ENCODE measurements at regions not wholly inside any gene's neighbourhood (a gene's known extent, or its start where the extent isn't known, plus 50 kb on each side); places are given as distances from the start of the nearest gene placed in this dataset.

DNA sequence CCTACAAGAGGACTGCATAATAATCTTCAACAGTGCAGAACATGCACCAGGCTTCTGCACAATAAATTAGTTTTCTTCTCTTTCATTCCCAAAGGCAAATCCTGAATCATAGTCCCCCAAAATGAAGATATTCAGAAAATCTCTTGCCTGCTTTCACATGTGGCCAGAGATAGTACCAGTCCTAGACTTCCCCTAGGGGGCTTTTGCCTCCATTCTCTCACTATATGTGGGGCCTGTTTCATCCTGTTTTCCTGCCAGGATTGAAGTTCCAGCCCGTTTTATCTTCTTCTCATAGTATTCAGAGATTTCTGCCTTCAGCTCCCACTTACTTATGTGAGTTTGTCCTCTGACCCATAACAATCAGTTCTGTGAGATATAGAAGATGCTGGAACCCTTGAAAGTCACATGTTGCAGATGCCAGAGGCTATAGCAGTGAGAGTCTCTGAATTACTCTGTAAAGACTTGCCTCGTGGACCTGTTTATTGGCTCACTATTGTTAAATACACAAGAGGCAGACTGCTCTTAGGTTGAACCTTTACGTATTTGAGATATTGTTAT, 421.9 kb upstream of the PCDH9 start:
- RAD21 ChIA-PET (ENCODE audit: unreplicated experiment), result no interaction called here
- Histone ChIP-seq H3K4me3 (no peak overlapping the region), H3K4me1 (ENCODE audit: control insufficient read depth, insufficient read depth, low read length) (no peaks in the 10 kb centered on the region), H3K27ac (ENCODE audit: control insufficient read depth, insufficient read depth) (no peak overlapping the region), H3K79me2 (ENCODE audit: control insufficient read depth, insufficient read depth, low read length) (no peaks in the 10 kb centered on the region), H3K4me2 (ENCODE audit: control insufficient read depth, insufficient read depth) (no peak overlapping the region), H2AFZ (ENCODE audit: control insufficient read depth, low read depth, low read length) (no peak overlapping the region), H3K36me3 (ENCODE audit: control insufficient read depth in 2 of 2, insufficient read depth in 2 of 2, low read length in 1 of 2) (no peaks in the 10 kb centered on the region), H3K27me3 (replicated peaks in 1 of 2; ENCODE audit: control insufficient read depth in 2 of 2, insufficient read depth in 2 of 2, low read length in 1 of 2) (no peaks in the 10 kb centered on the region), H3K9ac (ENCODE audit: control insufficient read depth, insufficient read depth, low read length) (no peak overlapping the region), H4K20me1 (ENCODE audit: control insufficient read depth, insufficient read depth) (no peaks in the 10 kb centered on the region), H3K9me3 (replicated peaks; ENCODE audit: control insufficient read depth, insufficient read depth, low read length) (no peaks in the 10 kb centered on the region)
- FAIRE-seq (no peak), ATAC-seq (no peak), DNase-seq (ENCODE audit: low read depth, low spot score) (no peak)
- in situ Hi-C loops (cut with MboI) (no loop called here), intact Hi-C loops (cut with micrococcal nuclease; ENCODE audit: unreplicated experiment) (no loop called here)
- 18% methylated on average over 3 of the region's 3 CpGs for WGBS (ENCODE audit: insufficient coverage, insufficient replicate concordance, low lambda C conversion rate, missing lambda C conversion rate)
- TF ChIP-seq ZNF217 (IDR thresholded peaks at IDR 0.05) (no peak), MYB (IDR thresholded peaks at IDR 0.05; ENCODE audit: borderline replicate concordance, low read depth, low read length) (no peak), CHD1 (IDR thresholded peaks at IDR 0.05; ENCODE audit: low read depth, low read length) (no peak), FOXK2 (IDR thresholded peaks at IDR 0.05) (no peak), FOS (IDR thresholded peaks at IDR 0.05; ENCODE audit: borderline replicate concordance, extremely low read depth, insufficient read length) (no peak), CHD4 (IDR thresholded peaks at IDR 0.05) (no peak)
- TF ChIP-seq, protein P1, sequence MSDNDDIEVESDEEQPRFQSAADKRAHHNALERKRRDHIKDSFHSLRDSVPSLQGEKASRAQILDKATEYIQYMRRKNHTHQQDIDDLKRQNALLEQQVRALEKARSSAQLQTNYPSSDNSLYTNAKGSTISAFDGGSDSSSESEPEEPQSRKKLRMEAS (IDR thresholded peaks at IDR 0.05; ENCODE audit: low read depth, low read length), result no peak
- SMC1A ChIA-PET (ENCODE audit: uncharacterized antibody, unreplicated experiment), result no interaction called here
- POLR2A ChIA-PET, result no interaction called here
- BruUV-seq (replicated peaks), result no TSS peak
- CTCF ChIA-PET, result no interaction called here

DNA sequence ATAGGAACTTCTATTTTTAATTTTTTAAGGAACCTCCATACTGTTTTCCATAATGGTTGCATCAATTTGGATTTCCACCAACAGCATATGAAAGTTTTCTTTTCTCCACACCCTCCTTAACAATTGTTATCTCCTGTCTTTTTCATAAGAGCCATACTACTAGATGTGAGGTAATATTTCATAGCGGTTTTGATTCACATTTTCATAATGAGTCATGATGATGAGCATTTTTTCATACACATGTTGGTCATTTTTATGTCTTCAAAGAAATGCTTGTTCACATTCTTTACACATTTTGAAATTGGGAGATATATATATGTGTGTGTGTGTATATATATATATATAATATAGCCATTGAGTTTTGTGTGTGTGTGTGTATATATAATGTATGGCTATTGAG, 420.3 kb upstream of the PCDH9 start:
- Histone ChIP-seq H3K27ac (ENCODE audit: control insufficient read depth, insufficient read depth) (no peak overlapping the region), H2AFZ (ENCODE audit: control insufficient read depth, low read depth, low read length) (no peak overlapping the region), H3K36me3 (ENCODE audit: control insufficient read depth in 2 of 2, insufficient read depth in 2 of 2, low read length in 1 of 2) (no peaks in the 10 kb centered on the region), H4K20me1 (ENCODE audit: control insufficient read depth, insufficient read depth) (no peaks in the 10 kb centered on the region), H3K79me2 (ENCODE audit: control insufficient read depth, insufficient read depth, low read length) (no peaks in the 10 kb centered on the region), H3K4me1 (ENCODE audit: control insufficient read depth, insufficient read depth, low read length) (no peaks in the 10 kb centered on the region), H3K9ac (ENCODE audit: control insufficient read depth, insufficient read depth, low read length) (no peak overlapping the region), H3K9me3 (replicated peaks; ENCODE audit: control insufficient read depth, insufficient read depth, low read length) (no peaks in the 10 kb centered on the region), H3K4me2 (ENCODE audit: control insufficient read depth, insufficient read depth) (no peak overlapping the region), H3K27me3 (replicated peaks in 1 of 2; ENCODE audit: control insufficient read depth in 2 of 2, insufficient read depth in 2 of 2, low read length in 1 of 2) (no peaks in the 10 kb centered on the region), H3K4me3 (no peak overlapping the region)
- ATAC-seq (no peak), FAIRE-seq (no peak), DNase-seq (ENCODE audit: low read depth, low spot score) (no peak)
- ChIA-PET POLR2A (no interaction called here), CTCF (no interaction called here), RAD21 (ENCODE audit: unreplicated experiment) (no interaction called here), SMC1A (ENCODE audit: uncharacterized antibody, unreplicated experiment) (no interaction called here)
- in situ Hi-C loops (cut with MboI) (no loop called here), intact Hi-C loops (cut with micrococcal nuclease; ENCODE audit: unreplicated experiment) (no loop called here)
- no TSS peak for BruUV-seq (replicated peaks)
- 6% methylated on average over 1 of the region's 1 CpG for WGBS (ENCODE audit: insufficient coverage, insufficient replicate concordance, low lambda C conversion rate, missing lambda C conversion rate)
- no peak for TF ChIP-seq HDGF (IDR thresholded peaks at IDR 0.05)
- no peak for TF ChIP-seq ZNF24 (IDR thresholded peaks at IDR 0.05)
- no peak for TF ChIP-seq NFXL1 (IDR thresholded peaks at IDR 0.05; ENCODE audit: borderline replicate concordance)
- no peak for TF ChIP-seq RELA (IDR thresholded peaks at IDR 0.05; ENCODE audit: borderline replicate concordance, partially characterized antibody)
- no peak for TF ChIP-seq NR2C2 (IDR thresholded peaks at IDR 0.05; ENCODE audit: borderline replicate concordance, control insufficient read depth, insufficient read length, low read depth)
- no peak for TF ChIP-seq RB1 (IDR thresholded peaks at IDR 0.05; ENCODE audit: borderline replicate concordance)
- TF ChIP-seq SMC3 (IDR thresholded peaks at IDR 0.05; ENCODE audit: borderline replicate concordance, low read length), result no peak
- TF ChIP-seq HDAC6 (IDR thresholded peaks at IDR 0.05; ENCODE audit: unreplicated experiment), result no peak
- TF ChIP-seq, protein P2, sequence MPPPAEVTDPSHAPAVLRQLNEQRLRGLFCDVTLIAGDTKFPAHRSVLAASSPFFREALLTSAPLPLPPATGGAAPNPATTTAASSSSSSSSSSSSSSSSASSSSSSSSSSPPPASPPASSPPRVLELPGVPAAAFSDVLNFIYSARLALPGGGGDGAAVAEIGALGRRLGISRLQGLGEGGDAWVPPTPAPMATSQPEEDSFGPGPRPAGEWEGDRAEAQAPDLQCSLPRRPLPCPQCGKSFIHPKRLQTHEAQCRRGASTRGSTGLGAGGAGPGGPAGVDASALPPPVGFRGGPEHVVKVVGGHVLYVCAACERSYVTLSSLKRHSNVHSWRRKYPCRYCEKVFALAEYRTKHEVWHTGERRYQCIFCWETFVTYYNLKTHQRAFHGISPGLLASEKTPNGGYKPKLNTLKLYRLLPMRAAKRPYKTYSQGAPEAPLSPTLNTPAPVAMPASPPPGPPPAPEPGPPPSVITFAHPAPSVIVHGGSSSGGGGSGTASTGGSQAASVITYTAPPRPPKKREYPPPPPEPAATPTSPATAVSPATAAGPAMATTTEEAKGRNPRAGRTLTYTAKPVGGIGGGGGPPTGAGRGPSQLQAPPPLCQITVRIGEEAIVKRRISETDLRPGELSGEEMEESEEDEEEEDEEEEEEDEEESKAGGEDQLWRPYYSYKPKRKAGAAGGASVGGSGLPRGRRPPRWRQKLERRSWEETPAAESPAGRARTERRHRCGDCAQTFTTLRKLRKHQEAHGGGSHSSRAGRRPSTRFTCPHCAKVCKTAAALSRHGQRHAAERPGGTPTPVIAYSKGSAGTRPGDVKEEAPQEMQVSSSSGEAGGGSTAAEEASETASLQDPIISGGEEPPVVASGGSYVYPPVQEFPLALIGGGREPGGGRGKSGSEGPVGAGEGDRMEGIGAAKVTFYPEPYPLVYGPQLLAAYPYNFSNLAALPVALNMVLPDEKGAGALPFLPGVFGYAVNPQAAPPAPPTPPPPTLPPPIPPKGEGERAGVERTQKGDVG (CRISPR knock-in tag; IDR thresholded peaks at IDR 0.05), result no peak
- no peak for TF ChIP-seq TCF12 (IDR thresholded peaks at IDR 0.05; ENCODE audit: low read depth, low read length)
